Type B pancreatic cell (in vitro differentiated cells): ENCODE measurements at regions not wholly inside any gene's neighbourhood (a gene's known extent, or its start where the extent isn't known, plus 50 kb on each side); places are given as distances from the start of the nearest gene placed in this dataset.

Experiments
- DNase-seq: peaks from one replicate; pipeline ENCODE4 v3.0.0; 2021; ENCODE audit warnings: mixed read lengths; ENCODE audit not compliant: unreplicated experiment; ENCODE audit errors: extremely low spot score
- H3K27ac Mint-ChIP-seq: 2 replicates; pipeline ENCODE4 v1.8.0; 2021; ENCODE audit warnings: mild to moderate bottlenecking, mixed read lengths
- H3K27me3 Mint-ChIP-seq: 2 replicates; pipeline ENCODE4 v1.8.0; 2021; ENCODE audit warnings: mixed read lengths
- H3K36me3 Mint-ChIP-seq: 2 replicates; pipeline ENCODE4 v1.8.0; 2021; ENCODE audit warnings: mixed read lengths
- H3K4me1 Mint-ChIP-seq: one replicate; pipeline ENCODE4 v1.8.0; 2021; ENCODE audit warnings: mixed read lengths; ENCODE audit not compliant: unreplicated experiment
- H3K4me3 Mint-ChIP-seq: 2 replicates; pipeline ENCODE4 v1.8.0; 2021; ENCODE audit warnings: mild to moderate bottlenecking, mixed read lengths
- H3K9me3 Mint-ChIP-seq: 2 replicates; pipeline ENCODE4 v1.8.0; 2021; ENCODE audit warnings: mixed read lengths
- TF ChIP-seq, protein P1 (sequence below): fragments of 200-600 bp; sonication (generic); conservative IDR thresholded peaks from 2 replicates; pipeline ENCODE4 v1.5.0; 2021; ENCODE audit warnings: antibody characterized with exemption, mild to moderate bottlenecking

DNA sequence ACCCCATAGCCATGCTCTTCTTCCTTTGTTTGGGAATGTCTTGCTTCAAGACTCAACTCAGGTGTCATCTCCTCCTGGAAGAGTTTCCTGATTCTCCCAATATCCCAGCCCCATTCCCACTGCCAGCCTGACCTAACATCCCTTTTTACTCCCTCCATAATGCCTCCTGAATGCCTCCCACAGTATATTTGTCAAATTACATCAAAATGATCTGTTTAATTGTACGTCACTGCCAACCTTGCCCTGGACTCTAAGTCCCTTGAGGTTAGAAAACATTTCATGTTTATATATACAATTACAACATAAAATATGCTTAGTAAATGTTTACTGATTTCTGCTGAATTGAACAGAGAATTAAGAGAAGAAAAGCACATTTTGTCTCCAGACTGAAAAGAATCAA, 301.6 kb upstream of the PDE4D start:
- no peaks in the 10 kb centered on the region for H3K36me3 Mint-ChIP-seq
- H3K4me3 Mint-ChIP-seq: no peak overlapping the region
- TF ChIP-seq, protein P1, sequence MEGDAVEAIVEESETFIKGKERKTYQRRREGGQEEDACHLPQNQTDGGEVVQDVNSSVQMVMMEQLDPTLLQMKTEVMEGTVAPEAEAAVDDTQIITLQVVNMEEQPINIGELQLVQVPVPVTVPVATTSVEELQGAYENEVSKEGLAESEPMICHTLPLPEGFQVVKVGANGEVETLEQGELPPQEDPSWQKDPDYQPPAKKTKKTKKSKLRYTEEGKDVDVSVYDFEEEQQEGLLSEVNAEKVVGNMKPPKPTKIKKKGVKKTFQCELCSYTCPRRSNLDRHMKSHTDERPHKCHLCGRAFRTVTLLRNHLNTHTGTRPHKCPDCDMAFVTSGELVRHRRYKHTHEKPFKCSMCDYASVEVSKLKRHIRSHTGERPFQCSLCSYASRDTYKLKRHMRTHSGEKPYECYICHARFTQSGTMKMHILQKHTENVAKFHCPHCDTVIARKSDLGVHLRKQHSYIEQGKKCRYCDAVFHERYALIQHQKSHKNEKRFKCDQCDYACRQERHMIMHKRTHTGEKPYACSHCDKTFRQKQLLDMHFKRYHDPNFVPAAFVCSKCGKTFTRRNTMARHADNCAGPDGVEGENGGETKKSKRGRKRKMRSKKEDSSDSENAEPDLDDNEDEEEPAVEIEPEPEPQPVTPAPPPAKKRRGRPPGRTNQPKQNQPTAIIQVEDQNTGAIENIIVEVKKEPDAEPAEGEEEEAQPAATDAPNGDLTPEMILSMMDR: no peak
- no peak for DNase-seq
- H3K27me3 Mint-ChIP-seq: peaks cover 3% of the 10 kb centered on the region
- H3K27ac Mint-ChIP-seq: no peak overlapping the region
- H3K4me1 Mint-ChIP-seq: peaks cover 3% of the 10 kb centered on the region
- peaks cover 7% of the 10 kb centered on the region for H3K9me3 Mint-ChIP-seq

DNA sequence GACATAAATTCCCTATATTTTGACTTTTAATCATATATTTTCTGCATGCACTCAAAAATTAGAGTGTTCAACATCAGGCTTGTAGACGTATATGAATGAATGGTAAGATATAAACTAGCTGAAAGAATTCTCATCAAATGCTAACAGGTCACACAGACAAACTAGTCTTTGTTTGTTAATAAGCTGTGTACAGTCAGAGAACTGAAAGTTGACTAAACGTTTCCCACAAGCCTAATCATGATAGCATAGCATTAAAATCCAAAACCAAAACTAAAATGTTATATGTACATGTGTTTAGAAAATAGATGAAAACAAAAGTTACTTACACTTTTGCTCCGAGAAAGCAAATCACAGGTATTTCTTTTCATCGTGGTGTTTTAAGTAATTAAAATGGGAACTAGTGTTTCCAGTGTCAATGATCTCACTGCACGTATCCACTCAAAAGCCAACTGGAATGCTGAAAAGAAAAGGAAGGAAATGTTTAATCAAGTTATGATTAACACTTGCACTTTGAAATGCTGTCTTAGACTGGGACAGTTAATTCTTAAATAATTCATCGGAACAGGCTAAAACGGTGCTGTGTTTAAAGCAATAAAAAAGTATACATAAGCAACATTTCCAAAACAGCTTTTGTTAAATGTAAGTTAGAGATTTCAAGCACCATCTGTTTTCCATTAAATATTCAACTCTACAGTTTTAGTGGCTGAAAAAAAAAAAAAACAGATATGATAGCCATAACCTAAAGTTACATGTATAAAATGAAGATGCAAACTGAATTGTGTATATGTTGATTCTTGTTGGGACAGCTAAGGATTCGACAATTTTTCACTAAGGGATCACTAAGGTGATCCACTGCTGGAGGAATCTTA, 291.9 kb upstream of the PDE4D start:
- Mint-ChIP-seq H3K27ac (no peak overlapping the region), H3K9me3 (no peaks in the 10 kb centered on the region), H3K4me1 (no peaks in the 10 kb centered on the region), H3K4me3 (no peak overlapping the region), H3K36me3 (no peaks in the 10 kb centered on the region), H3K27me3 (no peaks in the 10 kb centered on the region)
- TF ChIP-seq, protein P1: no peak
- DNase-seq: no peak

DNA sequence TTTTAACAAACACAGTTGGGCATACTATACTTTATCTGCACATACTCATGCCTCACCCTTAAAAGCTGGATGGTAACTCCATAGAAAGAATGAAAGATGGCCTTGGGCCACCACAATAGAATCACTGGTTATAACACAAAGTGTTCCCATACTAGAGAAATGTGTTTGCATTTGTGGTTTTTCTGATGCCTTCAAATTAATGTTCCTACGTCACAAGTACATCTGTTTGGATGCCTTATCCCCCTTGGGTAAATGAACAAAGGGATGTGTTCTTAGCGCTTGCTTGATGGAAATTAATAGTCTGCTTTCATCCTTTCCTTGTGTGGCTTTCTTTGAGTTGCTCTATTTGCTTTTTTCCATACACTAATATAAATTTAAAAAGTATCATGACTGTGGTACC, 291.1 kb upstream of the PDE4D start:
- Mint-ChIP-seq H3K36me3 (no peaks in the 10 kb centered on the region), H3K9me3 (no peaks in the 10 kb centered on the region), H3K27me3 (no peaks in the 10 kb centered on the region), H3K4me1 (no peaks in the 10 kb centered on the region), H3K4me3 (no peak overlapping the region), H3K27ac (no peak overlapping the region)
- TF ChIP-seq, protein P1: no peak
- DNase-seq: no peak

DNA sequence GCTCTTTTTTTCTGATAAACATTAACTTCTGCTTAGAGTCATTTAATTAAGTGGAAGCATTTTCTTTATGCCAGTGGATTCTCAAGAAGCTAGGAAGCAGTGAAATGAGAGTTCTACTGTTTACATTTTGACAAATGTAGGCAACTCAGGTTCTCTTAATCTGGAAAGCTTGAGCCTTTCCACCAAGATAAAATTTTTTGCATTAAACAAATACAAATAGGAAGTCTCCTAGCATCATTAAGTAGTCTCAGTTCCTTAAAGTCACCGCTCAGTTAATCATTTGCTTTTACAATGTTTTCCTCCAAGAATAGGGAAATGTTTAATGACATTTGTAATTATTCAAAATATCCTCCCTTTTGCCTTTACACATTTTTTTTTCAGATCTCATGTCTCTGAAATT, 290.4 kb upstream of the PDE4D start:
- no peaks in the 10 kb centered on the region for H3K27me3 Mint-ChIP-seq
- H3K4me3 Mint-ChIP-seq: no peak overlapping the region
- H3K4me1 Mint-ChIP-seq: no peaks in the 10 kb centered on the region
- H3K9me3 Mint-ChIP-seq: no peaks in the 10 kb centered on the region
- TF ChIP-seq, protein P1: no peak
- H3K36me3 Mint-ChIP-seq: no peaks in the 10 kb centered on the region
- DNase-seq: no peak
- no peak overlapping the region for H3K27ac Mint-ChIP-seq

DNA sequence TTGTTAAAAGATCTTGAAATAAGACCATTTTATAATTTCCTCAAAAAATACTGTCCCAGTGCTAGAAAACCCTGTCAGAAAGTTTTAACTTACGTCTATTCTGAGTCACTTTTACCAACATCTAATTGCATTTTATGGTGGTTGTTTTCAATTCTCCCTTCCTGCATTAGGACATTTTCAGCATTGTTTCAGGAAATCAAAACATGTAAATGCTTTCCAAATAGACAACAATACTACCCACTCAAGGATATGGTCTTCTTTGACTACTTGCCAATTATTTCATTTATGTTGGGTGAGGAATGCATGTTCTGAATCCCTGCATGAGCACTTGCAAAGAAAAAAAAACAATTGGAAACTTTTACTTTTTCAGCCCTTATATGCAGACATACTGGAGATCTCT, 284.6 kb upstream of the PDE4D start:
- no peaks in the 10 kb centered on the region for H3K27me3 Mint-ChIP-seq
- no peak overlapping the region for H3K27ac Mint-ChIP-seq
- TF ChIP-seq, protein P1: no peak
- no peak for DNase-seq
- H3K4me3 Mint-ChIP-seq: no peak overlapping the region
- H3K4me1 Mint-ChIP-seq: no peaks in the 10 kb centered on the region
- H3K9me3 Mint-ChIP-seq: no peaks in the 10 kb centered on the region
- no peaks in the 10 kb centered on the region for H3K36me3 Mint-ChIP-seq
